ENCODE measurements at regions not wholly inside any gene's neighbourhood (a gene's known extent, or its start where the extent isn't known, plus 50 kb on each side); places are given as distances from the start of the nearest gene placed in this dataset.

GRCh38 chr20:24384865-24385264, 84.6 kb upstream of the SYNDIG1 start:
- TF ChIP-seq POLR2AphosphoS5 (IDR thresholded peaks at IDR 0.05) (no peak), CTCF (IDR thresholded peaks at IDR 0.05) (no peak), POLR2A (IDR thresholded peaks at IDR 0.05) (no peak)

All from sigmoid colon (tissue), 4 donors.